Fibroblast of lung (primary cell): ENCODE measurements at regions not wholly inside any gene's neighbourhood (a gene's known extent, or its start where the extent isn't known, plus 50 kb on each side); places are given as distances from the start of the nearest gene placed in this dataset.

Experiments used
- EZH2 ChIP-seq: IDR thresholded peaks from 2 replicates; pipeline ENCODE4 v1.5.1; 2012; ENCODE audit warnings: low read length, control low read depth, mild to moderate bottlenecking; ENCODE audit errors: missing control alignments
- TF ChIP-seq, protein P1 (sequence below), 2 donors: IDR thresholded peaks in 1 of 2; conservative IDR thresholded peaks in 1 of 2; 1 replicate in 1 of 2; 2 replicates in 1 of 2; pipeline ENCODE4 v1.5.1; 2011 to 2012; ENCODE audit warnings: low read length in 2 of 2, control low read depth in 1 of 2, inconsistent platforms in 1 of 2, low read depth in 1 of 2, mild to moderate bottlenecking in 1 of 2

DNA sequence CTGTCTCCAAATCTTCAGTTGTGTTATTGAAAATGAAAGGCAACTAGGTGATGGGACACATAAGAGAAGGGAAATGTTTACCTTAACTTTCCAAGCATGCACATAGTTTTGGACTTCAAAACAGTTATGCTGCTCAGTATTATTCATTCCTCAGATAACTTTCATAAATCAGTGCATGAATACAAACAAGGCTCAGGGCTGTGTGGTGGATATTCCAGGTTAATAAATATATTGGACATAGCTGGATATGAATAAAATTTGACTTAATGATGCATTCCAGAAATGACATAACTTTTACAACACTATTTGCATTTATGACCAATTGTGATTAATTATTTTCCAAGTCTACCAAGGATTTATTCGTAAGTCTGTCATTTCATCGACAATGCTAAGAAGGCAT, 301.2 kb upstream of the ZNF804A start:
- TF ChIP-seq, protein P1, sequence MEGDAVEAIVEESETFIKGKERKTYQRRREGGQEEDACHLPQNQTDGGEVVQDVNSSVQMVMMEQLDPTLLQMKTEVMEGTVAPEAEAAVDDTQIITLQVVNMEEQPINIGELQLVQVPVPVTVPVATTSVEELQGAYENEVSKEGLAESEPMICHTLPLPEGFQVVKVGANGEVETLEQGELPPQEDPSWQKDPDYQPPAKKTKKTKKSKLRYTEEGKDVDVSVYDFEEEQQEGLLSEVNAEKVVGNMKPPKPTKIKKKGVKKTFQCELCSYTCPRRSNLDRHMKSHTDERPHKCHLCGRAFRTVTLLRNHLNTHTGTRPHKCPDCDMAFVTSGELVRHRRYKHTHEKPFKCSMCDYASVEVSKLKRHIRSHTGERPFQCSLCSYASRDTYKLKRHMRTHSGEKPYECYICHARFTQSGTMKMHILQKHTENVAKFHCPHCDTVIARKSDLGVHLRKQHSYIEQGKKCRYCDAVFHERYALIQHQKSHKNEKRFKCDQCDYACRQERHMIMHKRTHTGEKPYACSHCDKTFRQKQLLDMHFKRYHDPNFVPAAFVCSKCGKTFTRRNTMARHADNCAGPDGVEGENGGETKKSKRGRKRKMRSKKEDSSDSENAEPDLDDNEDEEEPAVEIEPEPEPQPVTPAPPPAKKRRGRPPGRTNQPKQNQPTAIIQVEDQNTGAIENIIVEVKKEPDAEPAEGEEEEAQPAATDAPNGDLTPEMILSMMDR (conservative IDR thresholded peaks at IDR 0.05 in 1 of 2, IDR thresholded peaks at IDR 0.05 in 1 of 2; ENCODE audit: low read depth in 1 of 2, low read length in 2 of 2), result no peak
- TF ChIP-seq EZH2, result no peak
